HG03108 (cell line): ENCODE measurements at regions not wholly inside any gene's neighbourhood (a gene's known extent, or its start where the extent isn't known, plus 50 kb on each side); places are given as distances from the start of the nearest gene placed in this dataset.

ENCODE experiments used
- ATAC-seq: cut with Tn5 transposase; IDR thresholded peaks from one replicate; pipeline ENCODE4 v1.9.1; 2021; ENCODE audit warnings: moderate library complexity; ENCODE audit not compliant: unreplicated experiment

- ATAC-seq, result no peak
Observed at GRCh38 chr20:42020316-42020715, 402.1 kb upstream of the CHD6 start.

- ATAC-seq, result no peak
Observed at GRCh38 chr20:42018979-42019378, 400.8 kb upstream of the CHD6 start.

GRCh38 chr20:42010090-42010489, 391.9 kb upstream of the CHD6 start:
- ATAC-seq, result no peak

DNA sequence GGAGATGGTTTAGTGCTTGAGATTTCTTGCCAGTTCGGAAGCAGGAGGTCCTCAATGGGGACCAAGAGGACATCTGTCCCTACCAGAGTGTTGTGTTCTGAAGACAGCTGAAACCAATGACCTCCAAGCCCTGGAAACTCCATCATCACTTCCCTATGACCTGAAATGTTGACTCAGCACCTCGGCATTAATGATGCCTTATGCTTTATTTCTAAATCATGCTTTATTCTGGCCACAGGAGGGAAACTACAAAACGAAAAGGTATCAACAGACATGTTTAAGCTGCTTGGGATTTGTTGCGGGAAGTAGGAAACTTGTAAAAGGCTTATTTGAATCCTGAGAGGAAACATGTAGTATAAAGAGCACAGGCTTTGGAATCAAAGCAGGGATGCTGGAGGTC, 389.1 kb upstream of the CHD6 start:
- no peak for ATAC-seq

DNA sequence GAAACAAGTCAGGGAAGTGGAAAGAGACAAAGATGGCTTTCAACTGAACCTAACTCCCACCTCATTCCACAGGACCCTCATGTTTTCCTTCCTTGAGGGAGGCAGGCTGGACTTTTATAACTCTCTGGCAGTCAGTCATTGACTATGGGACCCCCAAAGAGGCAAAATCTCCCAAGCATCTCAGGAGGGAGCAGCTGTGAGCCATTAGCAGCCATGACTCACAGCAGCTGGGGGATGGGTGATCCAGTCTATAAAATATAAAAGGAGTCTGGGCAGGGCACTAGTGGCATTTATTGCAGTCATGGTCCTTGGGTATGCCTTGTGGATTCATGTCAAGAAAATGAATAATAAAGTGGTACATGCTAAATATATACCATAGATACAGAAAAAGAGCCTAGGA, 387.0 kb upstream of the CHD6 start:
- no peak for ATAC-seq

- no peak for ATAC-seq
Observed at GRCh38 chr20:42003380-42003779, 385.2 kb upstream of the CHD6 start.

DNA sequence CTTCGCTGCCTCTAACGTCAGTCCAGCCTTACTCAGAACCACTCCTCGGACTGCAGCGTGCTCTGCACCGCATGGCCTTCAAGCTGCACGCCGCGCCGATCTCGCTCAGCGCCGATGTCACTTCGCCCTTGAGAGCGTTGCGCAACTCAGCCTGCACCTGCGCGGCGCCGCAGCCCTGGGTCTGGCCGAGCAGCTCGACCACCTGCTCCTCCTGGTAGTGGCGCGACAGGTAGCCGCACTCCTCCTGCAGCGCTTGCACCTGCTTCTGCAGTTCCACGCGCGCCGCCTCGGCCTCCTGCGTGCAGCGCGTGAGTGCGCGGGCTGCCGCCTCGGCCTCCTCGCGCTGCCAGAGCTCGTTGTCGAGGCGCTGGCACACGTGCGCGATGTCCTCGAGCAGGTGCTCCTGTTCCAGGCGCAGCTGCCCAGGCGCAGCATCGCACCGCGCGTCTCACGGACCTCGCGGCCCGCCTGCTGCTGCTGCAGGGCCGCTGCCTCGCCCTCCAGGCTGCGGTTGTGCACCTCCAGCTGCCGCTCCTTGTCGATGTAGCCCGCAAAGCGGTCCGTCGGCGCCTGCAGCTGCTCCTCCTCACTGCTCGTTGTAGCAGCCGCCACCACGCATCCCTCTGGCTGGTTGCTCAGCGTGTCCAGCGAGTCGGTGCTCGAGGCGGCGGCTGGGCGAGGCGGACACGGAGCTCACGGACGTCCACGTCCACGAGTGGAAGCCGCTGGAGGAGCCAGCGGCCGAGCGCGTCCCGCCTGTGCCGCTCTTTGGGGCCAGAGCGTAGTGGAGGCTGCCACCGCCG, 380.6 kb upstream of the CHD6 start:
- no peak for ATAC-seq

GRCh38 chr20:41996951-41997350, 378.8 kb upstream of the CHD6 start:
- ATAC-seq, result no peak

DNA sequence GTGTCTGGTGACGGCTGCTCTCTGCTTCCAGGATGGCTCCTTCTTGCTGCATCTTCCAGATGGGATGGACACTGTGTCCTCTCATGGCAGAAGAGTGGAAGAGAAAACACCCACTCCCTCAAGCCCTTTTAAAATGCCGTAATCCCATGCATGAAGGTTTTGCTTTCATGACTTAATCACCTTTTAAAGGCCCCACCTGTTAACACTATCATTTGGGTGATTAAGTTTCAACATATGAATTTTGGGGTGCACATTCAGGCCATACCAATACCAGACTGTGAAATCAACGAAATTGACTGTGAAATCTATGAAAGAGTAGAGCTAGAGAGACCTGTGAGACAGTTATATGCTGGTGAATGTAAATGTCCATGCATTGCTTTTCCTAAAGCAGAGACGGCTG, 374.3 kb upstream of the CHD6 start:
- ATAC-seq, result no peak

- ATAC-seq, result no peak
Observed at GRCh38 chr20:41991412-41991811, 373.2 kb upstream of the CHD6 start.

- no peak for ATAC-seq
Observed at GRCh38 chr20:41989935-41990635, 371.9 kb upstream of the CHD6 start.

GRCh38 chr20:41989039-41989679, 371.0 kb upstream of the CHD6 start:
- ATAC-seq, result no peak

- ATAC-seq, result no peak
Observed at GRCh38 chr20:41984031-41984430, 365.9 kb upstream of the CHD6 start.

- ATAC-seq, result no peak
Observed at GRCh38 chr20:41983159-41983558, 365.0 kb upstream of the CHD6 start.

DNA sequence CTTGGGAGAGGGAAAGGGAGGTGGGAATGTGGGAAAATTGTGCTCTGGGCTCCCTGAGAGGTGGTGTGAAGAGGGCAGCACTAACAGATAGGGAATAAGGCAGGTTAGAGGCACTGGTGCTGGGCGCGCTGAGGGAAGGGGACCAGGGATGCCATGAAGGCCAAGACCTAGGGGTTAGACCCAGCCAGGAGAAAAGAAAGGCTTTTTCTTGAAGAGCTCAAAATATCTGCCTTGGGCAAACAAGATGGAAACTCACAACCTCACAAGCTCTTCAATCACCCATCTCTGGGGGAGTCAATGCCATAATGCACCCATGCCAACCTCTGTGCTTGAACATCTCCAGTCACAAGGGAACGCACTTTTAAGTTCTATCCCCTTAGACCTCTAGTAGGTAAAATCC, 363.6 kb upstream of the CHD6 start:
- no peak for ATAC-seq

DNA sequence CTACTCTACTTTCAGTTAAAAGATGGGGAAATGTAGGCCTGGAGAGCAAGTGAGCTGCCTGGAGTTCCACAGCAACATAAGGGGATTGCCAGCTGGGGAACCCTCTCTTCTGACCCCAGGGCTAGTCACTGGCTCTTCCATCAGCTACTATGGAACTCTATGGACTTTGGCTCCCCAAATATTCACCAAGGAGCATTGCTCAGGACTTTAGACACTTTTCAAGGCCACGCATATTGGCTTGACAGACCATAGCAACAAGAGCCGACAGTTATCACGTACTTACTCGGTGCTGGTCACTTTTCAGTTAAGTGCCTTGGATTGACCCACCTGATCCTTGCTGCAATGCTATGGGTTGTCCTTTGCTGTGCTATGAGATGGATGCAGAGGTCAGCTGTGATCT, 360.7 kb upstream of the CHD6 start:
- no peak for ATAC-seq

DNA sequence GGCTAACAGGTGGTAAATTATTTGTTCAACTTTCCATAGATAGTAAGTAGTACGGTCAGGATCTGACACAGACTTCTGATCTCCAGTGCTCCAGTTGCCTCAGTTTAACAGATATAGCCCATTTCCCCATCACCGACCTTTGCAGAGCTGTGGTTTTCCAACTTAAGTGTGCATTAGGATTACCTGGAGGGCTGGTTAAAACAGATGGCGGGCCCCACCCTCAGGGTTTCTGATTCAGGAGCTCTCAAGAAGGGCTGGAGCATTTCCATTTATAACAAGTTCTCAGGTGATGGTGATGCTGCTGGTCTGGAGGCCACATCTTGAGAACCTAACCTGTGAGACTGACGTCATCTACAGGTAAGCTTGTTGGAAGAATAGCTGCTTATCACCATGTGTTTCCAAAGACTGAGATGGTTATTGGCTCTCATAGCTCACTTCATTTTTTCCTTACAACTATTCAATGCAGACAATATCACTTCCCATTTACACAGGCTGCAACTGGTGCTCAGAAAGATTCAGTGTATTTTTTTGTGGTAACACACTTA, 360.1 kb upstream of the CHD6 start:
- ATAC-seq, result no peak

GRCh38 chr20:41969656-41970055, 351.5 kb upstream of the CHD6 start:
- no peak for ATAC-seq

GRCh38 chr20:41960166-41960565, 342.0 kb upstream of the CHD6 start:
- ATAC-seq, result no peak

DNA sequence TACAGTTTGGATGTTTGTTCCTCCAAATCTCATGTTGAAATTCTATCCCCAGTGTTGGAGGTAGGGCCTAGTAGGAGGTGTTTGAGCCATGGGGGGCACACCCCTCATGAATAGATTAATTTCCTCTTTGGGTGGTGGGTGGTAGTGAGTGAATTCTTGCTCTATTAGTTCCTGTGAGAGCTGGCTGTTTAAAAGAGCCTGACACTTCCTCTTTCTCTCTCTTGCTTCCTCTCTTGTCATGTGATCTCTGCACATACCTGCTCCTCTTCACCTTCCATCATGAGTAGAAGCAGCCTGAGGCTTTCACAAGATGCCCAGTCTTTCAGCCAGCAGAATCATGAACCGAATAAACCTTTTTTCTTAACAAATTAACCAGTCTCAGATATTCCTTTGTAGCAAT, 340.2 kb upstream of the CHD6 start:
- no peak for ATAC-seq

- ATAC-seq, result no peak
Observed at GRCh38 chr20:41956338-41957074, 338.3 kb upstream of the CHD6 start.
